Hepatocyte (in vitro differentiated cells): ENCODE measurements at regions not wholly inside any gene's neighbourhood (a gene's known extent, or its start where the extent isn't known, plus 50 kb on each side); places are given as distances from the start of the nearest gene placed in this dataset.

Experiments
- EZH2 ChIP-seq: fragments of 200-600 bp; sonication (generic); IDR thresholded peaks from 2 replicates; pipeline ENCODE4 v1.6.1; 2016; ENCODE audit warnings: antibody characterized with exemption, mild to moderate bottlenecking, borderline replicate concordance
- EZH2phosphoT487 ChIP-seq: fragments of 200-600 bp; sonication (generic); IDR thresholded peaks from one replicate; pipeline ENCODE4 v1.6.1; 2018; ENCODE audit warnings: antibody characterized with exemption, mild to moderate bottlenecking, low read depth, moderate library complexity; ENCODE audit not compliant: unreplicated experiment, severe bottlenecking
- TF ChIP-seq, protein P1 (sequence below): fragments of 200-600 bp; sonication (generic); IDR thresholded peaks from 2 replicates; pipeline ENCODE4 v1.5.1; 2016; ENCODE audit warnings: antibody characterized with exemption, mild to moderate bottlenecking; ENCODE audit not compliant: poor library complexity

DNA sequence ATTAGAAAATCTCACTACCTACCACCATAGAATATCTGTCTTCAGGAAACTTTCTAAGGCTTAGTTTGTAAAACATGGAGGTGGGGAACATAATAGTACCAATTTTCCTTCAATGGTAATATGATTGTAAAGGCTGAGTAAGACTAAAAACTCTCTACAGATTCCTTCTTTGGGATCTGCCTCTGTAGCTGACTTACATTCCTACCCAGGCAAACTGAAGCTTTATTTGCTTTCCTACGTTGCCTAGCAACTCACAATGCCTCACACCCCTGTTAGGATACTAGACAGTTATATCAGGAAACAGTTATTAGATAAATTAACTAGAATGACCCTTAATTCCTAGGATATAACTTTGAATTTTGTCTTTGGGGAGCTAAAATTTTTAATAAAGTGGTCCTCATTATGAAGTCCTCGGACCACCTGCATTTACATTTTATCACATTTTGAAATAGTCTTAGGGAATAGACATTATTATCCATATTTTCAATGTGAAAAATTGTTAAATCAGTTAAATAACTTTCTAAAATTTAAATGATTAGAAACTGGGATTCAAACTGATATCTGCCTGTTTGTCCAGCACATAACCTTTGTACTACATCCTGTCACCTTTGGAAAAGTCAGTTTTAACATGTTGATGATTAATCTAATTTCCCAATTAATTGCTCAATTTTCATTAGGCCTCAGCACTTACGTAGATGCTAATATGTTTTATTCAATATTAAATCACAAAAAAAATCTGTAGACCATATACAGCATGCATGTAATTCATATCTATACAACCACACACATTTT, 591.4 kb downstream of the RNF144B start:
- TF ChIP-seq, protein P1, sequence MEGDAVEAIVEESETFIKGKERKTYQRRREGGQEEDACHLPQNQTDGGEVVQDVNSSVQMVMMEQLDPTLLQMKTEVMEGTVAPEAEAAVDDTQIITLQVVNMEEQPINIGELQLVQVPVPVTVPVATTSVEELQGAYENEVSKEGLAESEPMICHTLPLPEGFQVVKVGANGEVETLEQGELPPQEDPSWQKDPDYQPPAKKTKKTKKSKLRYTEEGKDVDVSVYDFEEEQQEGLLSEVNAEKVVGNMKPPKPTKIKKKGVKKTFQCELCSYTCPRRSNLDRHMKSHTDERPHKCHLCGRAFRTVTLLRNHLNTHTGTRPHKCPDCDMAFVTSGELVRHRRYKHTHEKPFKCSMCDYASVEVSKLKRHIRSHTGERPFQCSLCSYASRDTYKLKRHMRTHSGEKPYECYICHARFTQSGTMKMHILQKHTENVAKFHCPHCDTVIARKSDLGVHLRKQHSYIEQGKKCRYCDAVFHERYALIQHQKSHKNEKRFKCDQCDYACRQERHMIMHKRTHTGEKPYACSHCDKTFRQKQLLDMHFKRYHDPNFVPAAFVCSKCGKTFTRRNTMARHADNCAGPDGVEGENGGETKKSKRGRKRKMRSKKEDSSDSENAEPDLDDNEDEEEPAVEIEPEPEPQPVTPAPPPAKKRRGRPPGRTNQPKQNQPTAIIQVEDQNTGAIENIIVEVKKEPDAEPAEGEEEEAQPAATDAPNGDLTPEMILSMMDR: no peak
- TF ChIP-seq EZH2 (no peak), EZH2phosphoT487 (no peak)
